SK-N-DZ (cell line): ENCODE measurements at regions not wholly inside any gene's neighbourhood (a gene's known extent, or its start where the extent isn't known, plus 50 kb on each side); places are given as distances from the start of the nearest gene placed in this dataset.
"Not testable (repeated sequence)": the region's sequence is repeated elsewhere in the genome, so short reads cannot be mapped to it uniquely, and the experiment has no call there.

ENCODE experiments used
- DNase-seq: peaks from one replicate; pipeline ENCODE4 v3.0.0-alpha.2; 2015; ENCODE audit warnings: low spot score

DNA sequence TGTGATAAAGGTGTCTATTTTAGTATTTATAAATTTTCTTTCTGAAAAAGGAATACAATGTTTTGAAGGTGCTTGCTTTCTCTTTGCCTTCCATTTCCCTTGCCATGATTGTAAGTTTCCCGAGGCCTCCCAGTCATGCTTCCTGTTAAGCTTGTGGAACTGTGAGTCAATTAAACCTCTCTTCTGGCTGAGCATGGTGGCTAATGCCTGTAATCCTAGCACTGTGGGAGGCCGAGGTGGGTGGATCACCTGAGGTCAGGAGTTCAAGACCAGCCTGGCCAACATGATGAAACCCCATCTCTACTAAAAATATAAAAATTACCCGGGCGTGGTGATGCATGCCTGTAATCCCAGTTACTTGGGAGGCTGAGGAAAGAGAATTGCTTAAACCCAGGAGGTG is 187.7 kb downstream of the C9orf152 start:
- DNase-seq: not testable (repeated sequence)

DNA sequence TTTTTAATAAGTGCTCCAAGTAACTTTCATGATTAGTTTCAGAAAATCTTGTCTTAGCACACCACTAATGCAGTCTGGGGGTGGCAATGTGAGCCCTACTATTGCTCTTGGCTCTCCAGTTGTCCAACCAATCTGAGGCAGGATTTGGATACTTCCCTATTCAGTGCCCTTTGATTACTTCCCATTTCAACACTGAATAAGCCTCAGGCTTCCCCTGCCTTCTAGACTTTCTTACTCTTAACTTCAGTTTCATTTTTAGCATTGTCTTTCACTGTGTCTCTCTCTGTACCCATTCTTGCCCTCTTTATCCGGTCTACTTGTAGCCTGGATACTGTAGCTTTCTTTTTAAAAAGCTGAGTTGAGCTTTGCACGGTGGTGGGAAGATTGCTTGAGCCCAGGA is 186.1 kb downstream of the C9orf152 start:
- DNase-seq: no peak

DNA sequence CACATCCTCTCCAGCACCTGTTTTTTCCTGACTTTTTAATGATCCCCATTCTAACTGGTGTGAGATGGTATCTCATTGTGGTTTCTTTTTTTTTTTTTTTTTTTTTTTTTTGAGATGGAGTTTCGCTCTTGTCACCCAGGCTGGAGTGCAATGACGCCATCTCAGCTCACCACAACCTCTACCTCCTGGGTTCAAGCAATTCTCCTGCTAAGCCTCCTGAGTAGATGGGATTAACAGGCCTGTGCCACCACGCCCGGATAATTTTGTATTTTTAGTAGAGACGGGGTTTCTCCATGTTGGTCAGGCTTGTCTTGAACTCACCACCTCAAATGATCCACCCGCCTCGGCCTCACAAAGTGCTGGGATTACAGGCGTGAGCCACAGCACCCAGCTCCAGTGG is 184.7 kb downstream of the C9orf152 start:
- DNase-seq: not testable (repeated sequence)

DNA sequence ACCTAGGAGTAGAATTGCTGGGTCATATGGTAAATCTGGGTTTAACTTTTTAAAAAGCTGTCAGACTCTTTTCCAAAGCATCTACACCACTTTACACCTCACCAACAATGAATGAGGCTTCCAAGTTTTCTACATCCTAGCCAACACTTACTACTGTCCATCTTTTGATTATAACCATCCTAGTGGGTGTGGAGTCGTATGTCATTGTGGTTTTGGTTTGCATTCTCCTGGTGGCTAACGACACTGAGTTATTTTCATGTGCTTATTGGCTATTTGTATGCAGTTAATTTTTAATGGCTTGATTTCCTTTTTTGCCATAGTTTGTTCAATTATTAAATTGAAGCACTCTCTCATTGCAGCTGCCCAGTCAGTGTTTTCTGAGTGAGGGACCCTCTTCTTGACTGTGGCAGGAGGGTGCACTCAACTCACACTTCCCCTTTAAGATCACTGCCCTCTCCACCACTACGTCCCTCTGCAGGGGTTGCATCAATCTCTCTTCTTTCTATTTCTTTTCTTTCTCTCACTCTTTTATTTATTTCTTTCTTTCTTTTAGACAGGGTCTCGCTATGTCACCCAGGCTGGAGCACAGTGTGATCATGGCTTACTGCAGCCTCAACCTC is 182.3 kb downstream of the C9orf152 start:
- no peak for DNase-seq

DNA sequence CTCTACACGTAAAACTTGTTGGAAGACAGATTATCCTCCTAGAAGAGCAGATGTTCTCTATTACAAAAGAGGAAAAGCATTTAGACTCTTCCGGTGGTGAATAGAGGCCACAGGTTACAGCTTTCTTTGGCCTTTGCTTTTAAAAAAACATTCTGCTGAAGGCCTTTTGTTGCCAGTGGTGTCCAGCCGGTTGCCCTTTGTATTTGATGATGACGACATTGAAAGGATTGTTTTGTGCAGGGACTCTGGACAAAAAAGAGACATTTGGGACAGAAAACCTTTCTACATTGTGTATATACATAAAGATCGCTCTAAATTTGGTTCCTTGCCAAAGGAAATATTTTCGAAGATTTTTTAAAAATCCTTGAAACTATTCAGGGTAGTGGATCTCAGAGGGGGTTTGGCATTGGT is 180.3 kb downstream of the C9orf152 start:
- DNase-seq: no peak

DNA sequence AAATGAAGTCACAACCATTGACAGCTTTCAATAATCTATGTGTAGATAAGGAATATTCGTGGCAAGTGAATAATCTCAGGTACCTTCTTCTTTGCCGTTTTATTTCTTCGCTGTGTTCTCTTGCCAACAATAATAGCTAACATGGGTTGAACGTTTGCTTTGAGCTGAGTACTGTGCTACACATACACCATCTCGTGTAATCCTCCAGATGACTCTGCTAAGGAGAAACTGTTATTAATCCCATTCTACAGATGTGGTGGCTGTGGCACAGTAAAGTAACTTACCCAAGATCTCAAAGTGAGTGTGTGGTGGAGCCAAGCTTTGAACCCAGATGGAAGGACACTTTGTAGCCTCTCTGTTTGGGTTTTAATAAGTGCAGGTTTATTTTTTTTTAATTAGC is 179.7 kb downstream of the C9orf152 start:
- no peak for DNase-seq

DNA sequence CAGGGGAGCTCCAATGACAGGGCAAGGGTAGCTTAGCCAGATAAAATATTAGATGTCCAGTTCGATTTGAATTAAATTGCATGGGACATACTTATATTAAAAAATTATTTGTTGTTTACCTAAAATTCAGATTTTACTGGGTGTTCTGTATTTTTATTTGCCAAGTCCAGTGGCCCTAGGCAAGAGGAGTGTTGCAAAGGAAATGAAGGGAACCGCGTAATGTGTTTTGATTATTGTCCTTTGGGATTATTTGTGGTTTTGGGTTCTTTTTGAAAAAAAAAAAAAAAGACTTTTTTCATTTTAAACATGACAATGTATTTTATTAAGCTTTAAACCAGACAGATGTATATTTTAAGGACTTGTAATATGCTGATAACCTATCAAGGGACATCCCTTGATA is 179.3 kb downstream of the C9orf152 start:
- no peak for DNase-seq

DNA sequence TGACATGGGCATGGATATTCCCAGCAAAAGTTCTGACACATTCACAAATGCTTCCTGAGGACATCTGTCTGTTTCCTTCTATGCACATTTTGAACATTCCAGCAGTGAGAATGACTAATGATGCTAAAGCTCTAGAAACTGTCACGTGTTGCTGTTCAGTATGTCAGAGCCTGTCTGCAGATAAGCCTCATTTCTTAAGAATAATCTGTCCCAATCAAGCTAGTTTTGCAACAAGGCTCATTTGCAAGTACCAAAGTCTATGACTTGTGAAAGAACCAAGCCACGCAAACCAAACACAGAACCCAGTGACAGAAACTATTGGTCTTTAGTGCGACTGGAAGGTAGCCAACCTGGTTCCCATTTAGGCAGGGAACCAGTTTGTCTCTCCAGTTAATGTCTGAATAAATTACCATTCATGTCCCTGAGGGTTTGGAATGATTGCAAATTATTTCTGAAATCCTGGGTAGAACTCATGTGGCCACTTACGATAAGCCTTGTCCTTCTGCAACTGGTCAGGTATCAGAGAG is 178.5 kb downstream of the C9orf152 start:
- no peak for DNase-seq

DNA sequence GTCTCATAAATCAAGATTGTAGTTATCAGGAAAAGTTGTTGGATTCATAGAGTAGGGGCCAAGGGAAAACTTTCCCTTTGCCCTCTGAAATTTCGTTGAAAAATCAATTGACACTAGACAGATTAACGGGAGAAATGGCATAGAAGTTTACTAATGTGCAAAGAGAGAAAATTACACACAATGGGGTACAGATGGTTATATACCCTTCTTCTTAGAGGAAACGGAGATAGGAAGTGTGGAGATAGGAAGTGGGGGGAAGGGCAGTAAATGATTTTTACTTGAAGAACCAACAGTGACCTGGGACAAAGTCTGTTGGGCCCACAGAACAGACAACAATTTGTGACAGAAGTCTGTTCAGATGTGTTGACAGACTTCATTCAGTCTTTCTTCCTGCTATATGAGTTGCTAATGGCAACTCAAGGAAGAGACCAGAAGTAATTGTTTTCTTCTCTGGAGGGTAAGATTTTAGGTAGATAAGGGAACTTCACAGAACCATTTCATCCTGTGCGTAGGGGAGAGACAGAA is 177.9 kb downstream of the C9orf152 start:
- no peak for DNase-seq

DNA sequence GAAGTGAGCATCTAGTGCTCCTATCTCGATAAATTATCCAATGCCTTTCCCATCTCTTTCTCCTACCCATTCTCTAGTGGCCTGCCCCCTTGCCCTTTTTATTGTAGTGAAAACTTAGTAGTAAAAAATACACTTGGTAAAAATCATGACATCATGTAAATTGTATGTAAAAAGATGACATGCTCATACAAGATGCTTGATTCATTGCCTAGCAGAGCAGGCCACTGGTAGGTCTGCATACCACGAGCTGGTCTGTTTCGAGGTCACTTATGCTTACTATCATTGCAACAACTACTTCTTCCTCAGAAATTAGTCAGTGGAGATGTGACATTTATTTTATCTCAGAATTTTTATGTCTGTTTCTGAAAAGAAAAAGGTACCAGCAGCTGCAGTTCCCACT is 177.3 kb downstream of the C9orf152 start:
- no peak for DNase-seq

DNA sequence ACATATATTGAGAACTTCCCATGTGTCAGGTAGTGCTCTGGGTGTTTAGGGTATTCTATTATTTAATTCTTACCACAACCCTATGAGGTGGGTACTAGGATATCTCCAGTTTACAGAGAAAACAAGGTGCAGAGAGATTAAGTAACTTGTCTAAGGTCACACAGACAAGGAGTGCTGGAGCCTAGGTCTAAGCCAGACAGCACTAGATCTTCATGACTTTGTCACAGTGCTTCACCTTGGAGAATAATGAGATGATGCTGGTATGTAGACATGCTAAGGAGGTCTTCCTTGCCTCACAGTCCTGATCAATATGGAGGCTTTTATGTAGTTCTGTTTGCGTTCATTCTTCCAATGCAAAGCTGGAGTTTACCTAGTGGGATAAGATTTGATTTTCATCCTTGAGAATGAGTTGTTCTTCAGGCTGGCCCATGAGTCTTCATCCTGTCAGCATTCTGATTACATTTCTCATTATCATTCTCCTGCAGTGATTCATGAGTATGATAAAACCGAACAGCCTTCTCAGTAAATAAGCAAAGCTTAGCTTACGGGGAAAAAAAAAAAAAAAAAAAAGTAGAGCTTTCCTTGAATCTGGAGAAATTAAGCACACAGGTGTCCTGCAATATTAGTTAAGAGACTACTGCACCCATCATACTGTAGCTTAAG is 176.3 kb downstream of the C9orf152 start:
- no peak for DNase-seq

DNA sequence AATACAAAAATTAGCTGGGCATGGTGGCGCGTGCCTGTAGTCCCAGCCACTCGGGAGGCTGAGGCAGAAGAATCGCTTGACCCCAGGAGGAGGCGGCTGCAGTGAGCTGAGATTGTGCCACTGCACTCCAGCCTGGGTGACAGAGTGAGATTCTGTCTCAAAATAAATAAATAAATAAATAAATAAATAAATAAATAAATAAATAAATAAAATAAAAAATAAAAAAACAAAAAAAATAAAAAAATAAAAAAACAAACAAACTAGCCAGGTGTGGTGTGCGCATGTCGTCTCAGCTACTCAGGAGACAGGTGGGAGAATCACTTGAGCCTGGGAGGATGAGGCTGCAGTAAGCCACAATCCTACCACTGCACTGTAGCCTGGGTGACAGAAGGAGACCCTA is 175.4 kb downstream of the C9orf152 start:
- DNase-seq: not testable (repeated sequence)

DNA sequence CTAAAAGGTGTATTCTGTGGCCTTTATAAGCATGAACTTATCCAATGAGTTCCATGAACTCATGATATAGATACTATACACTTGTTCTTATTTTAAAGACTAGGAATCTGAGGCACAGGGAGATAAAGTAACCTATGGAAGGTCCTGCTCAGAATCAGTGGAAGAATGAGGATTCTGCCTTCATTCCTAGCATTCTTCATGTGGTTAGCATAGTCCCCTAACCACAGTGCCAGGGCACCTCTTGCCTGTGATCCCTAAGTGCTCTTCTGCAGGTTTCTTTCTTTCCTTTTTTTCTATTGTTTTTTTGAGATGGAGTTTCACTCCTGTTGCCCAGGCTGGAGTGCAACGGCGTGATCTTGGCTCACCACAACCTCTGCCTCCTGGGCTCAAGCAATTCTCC is 174.1 kb downstream of the C9orf152 start:
- no peak for DNase-seq

DNA sequence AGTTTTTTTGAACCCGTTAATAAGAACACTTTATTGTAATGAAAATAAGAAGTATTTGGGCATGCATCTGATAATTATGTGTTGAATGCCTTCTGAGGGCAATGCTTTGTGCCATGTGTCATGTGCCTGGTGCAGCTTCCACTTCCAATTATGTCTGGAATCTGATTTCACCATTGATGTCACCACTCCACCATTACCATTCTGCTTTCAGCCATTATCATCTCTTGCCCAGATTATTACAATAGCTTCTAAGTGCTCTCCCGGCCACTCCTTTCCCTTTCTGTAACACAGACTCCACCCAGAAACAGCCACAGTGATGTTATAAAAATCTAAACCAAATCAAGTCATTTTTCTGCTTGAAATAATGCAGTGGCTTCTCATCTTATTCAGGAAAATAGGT is 171.7 kb downstream of the C9orf152 start:
- DNase-seq: no peak

DNA sequence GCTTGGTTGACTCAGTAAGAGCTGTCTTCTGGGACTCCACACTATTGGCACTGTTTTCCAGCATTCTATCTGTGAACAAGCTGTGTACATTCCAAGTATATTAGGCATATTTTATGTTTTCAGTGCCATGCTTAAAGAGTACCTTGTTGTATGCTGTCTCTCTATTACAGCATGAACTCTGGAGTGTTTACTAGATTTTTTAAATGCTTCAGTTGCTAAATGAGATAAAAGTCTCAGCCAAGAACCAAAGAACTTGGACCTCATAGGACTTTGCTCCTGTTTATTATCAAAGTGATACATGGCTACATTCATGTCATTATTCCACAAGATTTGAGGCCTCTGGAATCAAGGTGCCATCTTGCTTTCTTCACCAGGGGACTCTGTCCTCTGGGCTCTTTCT is 167.2 kb downstream of the C9orf152 start:
- DNase-seq: no peak

DNA sequence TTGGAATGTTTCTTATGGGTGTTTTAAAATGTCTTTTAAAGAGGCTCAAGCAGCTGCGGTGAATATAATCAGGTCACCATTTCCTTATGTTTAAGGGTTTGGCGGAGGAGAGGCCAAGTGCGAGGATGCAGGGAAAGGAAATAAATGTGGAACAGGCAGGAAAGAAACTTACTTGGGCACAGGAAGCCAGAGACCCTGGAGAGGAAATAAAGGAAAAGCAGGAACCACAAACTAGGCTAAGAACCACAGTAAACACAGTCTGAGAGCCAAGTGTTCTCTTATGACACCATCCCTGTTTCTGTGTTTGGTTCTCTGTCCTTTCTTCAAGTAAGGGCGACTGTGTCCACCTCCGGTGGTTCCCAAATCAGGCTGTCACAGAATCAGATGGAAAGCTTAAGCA is 166.5 kb downstream of the C9orf152 start:
- DNase-seq: no peak

DNA sequence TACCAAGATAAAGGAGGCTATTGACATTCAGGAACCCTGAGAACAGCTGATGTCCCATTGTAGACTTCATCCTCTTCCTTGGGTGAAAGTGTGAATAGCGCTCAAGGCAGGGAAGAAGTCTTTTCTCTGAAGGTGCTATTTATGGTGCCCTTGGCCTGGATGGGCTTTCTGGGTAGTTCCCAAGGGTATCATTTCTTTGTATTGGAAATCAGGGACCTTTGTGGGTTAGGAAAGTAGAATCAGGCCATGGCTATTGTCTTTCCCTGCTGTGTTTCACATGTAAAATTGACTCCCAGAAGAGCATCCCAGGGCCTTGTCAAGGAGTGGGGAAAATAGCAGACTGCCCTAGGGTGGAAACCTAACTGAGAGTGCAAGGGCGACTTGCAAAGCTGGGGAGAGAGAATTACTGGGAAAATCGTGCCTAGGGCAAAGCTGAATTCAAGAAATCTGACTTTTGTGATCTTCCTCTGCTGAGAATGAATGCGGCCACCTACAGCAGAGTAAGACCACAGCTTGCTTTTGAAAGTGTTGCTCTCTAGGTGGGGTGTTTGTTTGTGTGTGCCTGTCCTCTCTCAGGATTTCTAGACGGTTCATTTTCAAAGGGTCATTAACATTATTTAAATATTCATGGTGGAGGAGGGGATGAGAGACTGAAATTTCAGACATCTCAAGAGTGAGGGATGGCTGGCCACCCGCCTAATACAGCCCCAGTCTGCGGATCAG is 160.6 kb downstream of the C9orf152 start:
- DNase-seq: no peak

DNA sequence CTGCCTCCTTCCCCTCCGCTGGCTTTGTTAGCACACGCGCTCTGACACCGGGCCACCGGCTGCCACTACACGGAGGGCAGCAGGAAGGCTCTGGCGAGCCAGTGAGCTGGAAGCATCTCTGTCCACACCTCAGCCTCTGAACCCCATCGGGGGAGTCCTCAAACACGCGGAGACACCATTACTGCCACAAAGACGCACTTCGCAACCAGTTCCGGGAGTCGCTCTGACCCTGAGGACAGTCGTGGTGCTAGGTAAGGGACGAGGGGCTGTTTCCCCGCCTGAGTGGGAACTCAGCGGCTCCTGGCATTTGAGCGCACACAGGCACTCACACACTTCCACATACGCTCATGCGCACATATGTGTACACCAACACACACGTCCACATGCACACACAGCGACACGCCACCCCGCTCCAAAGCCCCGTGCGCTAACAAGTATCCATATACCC is 160.0 kb downstream of the C9orf152 start:
- peak; percentile 5 for DNase-seq

DNA sequence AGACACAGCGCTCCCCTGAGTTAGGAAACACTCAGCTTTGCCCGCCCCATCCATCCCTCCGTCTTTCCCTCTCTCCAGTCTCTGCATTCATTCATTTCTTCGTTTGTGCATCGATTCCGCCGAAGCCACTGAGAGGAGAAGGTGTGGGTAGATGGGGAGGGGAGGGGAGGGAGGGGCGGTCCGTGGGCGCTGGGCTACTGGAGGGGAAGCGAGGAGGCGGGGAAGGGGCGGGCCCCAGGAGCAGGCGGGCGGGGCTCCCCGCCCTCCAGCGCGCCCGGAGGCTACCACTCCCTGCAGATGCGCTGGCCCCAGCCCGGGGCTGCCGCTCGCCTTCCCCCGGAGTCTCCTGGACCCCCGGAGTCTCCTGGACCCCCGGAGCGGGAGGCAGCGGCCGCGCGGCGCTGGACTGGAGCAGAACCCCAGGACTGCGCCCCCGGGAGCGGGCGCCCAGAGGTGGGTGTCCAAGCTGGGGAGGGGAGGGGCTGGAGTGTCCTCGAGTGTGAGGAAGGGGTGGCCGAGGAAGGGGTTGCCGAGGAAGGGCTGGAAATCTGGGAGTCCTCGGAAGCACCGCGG is 159.5 kb downstream of the C9orf152 start:
- peak; percentile 51 for DNase-seq

DNA sequence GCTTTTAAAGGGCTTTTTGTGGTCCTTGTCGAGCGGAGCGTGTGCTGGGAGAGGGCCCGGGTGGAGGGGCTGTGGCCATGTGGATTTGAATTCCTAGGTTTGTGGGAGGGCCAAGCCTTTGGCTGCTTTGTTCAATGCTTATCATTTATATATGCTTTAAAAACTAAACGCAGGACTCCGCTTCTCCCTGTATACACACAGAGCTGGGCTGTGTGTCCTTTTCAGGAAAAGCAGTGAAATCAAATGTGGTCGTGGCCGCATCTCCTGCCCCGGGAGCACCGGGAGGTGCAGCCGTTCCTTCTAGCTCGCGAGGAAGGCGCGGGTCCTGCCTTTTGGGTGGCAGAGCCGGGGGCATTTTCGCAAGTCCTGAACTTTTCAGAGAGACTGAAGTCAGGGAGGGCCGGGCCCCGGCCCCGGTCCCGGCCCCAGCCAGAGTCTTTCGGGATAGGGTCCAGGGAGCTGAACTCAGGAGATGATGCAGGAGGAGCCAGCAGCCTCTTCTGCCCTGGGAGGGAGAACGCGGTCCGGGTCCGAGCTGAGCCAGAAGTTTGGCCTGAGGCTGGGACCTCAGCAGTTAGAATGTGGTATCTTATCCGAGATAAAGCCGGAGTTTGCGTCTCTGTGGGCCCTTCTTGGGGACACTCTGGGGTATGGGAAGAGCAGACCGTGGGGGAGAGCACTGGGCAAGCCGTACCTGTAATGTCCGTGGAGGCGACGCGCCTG is 158.8 kb downstream of the C9orf152 start:
- DNase-seq: peak; percentile 15

DNA sequence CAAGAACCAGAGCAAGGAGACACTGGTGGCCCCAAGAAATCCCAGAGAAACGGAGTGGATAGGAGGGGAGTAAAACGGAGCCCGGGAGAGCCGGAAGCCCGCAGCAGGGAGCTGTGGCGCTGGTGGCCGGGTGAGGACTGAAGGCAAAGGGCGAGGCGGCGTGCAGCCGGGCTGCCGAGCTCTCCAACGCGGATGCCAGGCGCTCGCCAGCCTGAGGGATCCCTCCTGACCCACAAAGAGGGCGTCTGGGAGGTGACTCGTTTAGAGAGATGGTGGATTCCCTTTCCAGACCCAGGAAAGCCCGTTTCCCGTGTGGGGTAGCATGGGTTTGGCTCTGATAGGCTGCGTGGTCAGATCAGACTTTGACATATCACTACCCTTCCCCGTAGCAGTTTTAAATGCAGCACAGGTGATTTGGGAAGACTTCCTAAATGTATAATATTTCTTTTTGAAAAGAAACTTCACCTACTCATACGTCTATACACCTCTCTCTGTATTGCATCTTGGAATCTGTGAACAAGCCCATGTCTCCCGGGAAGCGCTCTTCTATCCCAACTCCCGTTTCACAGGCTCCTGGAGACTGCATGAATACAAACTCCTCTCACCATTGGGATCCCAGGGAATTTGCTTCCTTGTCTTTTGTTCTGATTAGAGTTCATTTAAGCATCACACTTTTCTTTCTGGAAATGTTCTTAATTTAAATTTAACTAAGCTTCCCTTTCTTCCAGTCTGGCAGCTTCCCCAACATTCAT is 158.1 kb downstream of the C9orf152 start:
- no peak for DNase-seq
